GM18867 (cell line): ENCODE measurements at regions not wholly inside any gene's neighbourhood (a gene's known extent, or its start where the extent isn't known, plus 50 kb on each side); places are given as distances from the start of the nearest gene placed in this dataset.
"Not testable (repeated sequence)": the region's sequence is repeated elsewhere in the genome, so short reads cannot be mapped to it uniquely, and the experiment has no call there.

Experiments
- ATAC-seq: cut with Tn5 transposase; IDR thresholded peaks from one replicate; pipeline ENCODE4 v1.9.1; 2021; ENCODE audit warnings: mild to moderate bottlenecking, moderate library complexity; ENCODE audit not compliant: unreplicated experiment

DNA sequence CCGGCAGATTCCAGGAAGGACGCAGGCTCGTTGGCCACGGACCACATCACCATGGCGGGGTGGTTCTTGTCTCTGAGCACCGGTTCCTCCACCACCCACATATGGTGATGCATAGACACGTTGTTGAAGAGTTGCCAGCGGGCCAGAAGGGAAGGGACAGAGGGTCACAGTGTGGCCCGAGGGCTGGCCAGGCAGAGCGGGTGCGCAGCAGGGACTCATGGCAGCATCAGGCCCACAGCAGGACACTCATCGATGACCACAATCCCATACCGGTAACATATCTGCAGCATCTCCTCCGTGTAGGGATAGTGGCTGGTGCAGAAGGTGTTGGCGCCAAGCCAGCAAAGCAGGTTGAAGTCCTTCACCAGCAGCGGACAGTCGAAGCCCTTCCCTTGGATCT is 469.2 kb upstream of the FAM174A start:
- not testable (repeated sequence) for ATAC-seq

DNA sequence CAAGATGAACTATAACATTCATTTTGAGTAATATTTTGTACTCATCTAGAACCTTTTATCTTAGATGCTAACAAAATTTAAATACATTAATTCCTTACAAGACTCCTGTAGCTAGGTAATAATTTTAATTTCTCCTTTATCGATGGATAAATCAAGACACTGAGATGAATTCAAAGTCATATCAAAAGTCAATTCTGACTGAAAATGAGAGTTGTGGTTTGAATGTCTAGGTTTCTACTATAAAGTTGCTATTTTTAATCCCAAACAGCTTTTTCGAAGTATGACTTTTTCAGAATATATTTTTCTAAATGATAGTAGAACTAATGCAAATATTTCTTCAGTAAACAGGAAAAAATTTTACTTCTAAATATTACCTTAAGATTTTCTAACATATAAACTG is 491.7 kb upstream of the FAM174A start:
- ATAC-seq: peak; percentile 33

DNA sequence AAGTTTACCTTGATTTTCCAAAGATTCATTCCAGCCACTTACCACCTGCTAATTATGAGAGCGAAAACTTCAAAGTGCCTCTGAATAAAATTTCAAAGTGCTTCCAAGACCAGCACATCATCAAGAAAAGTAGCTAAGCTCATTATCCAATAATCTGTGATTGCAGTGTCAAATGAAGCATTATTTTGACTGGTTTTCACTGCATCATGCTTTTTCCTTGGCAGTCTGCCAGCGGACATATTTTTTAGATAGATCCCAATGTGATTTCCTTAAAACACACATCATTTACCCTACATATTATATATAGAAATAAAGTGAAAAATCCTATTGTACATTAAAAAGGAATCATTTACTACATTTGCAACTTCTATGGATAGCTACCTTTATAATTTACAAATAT is 508.6 kb upstream of the FAM174A start:
- ATAC-seq: no peak

DNA sequence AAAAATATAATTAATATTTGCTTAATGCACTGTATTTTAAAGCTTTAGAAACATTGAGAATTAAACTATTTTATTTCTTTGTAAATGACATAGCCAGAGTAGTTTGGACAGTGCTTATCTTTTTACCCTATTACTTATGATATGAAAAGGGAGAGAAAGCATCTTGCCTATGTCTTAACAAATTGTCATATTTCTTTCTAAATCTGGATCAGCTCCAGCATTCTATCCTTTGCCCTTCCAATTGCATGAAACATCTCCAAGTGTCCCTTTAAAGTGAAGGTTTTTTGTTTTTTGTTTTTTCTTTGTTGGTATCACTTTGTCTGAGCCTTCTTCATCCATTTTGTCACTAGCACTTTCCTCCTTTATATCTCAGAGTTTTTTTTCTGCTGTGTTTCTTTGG is 511.6 kb upstream of the FAM174A start:
- no peak for ATAC-seq

DNA sequence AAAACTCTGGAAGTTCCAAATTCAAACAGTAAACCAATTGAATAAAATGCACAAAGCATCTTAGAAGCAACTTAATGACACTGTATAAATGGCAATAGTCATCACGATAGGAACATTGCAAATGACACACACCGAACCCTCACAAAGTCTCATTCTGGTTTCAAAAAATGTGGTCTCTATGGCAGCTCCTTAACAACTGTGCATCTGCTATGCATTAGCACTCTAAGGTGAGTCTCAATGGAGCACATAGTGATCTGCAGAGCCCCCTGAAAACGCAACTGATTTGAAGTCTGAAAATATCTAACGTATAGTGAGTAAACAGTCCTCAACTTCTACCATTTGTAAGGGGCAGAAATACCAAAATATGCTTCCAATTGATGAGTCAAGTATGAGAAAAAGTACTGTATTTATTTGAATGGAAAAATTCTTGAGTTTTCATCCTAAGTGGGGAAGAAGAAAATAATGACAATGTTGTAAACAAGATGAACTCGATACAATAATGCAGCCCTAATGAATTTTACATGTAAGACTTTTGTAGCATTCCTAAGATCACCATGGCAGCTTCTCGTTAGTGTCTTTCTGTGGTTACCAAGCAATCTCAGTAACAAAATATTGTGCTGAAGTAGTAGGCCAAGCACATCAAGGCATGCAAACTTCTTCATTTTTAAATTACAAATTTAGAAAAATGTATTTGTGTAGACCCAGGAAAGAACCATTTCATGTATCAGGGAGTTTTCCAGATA is 517.5 kb upstream of the FAM174A start:
- ATAC-seq: no peak

DNA sequence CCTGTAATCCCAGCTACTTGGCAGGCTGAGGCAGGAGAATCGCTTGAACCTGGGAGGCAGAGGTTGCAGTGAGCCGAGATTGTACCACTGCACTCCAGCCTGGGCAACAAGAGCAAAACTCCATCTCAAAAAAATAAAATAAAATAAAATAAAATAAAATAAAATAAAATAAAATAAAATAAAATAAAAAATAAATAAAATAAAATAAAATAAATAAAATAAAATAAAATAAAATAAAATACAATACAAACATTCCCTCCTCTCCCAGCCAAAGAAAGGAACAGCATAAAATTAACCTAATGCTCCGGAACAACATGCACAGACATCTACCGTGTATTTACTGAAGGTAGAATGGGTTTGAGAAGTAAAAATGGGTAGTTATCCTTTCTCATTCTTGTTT is 521.9 kb upstream of the FAM174A start:
- ATAC-seq: not testable (repeated sequence)

DNA sequence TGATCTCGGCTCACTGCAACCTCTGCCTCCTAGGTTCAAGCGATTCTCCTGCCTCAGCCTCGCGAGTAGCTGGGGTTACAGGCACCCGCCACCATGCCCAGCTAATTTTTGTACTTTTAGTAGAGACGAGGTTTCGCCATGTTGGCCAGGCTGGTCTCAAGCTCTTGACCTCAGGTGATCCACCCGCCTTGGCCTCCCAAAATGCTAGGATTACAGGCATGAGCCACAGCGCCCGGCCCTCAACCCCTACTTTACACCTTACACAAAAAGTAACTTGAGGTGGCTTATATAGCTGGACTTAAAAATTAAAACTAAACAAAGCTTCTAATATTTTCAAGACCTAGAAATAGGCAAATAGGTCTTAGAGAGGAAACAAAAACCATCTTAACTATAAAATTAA is 524.0 kb upstream of the FAM174A start:
- ATAC-seq: not testable (repeated sequence)

DNA sequence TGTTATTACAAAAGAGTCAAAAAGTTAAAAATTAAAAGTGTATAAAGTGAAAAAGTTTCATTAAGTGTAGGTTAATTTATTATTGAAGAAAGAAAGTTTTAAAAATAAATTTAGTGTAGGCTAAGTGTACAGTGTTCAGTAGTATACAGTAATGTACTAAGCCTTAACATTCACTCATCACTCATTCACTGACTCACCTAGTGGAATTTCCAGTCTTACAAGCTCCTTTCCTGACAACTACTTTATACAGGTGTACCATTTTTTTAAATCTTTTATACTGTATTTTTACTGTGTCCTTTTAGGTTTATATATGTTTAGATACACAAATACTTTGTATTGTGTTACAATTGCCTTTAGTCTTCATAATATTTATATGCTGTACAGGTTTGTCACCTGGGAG is 530.2 kb upstream of the FAM174A start:
- no peak for ATAC-seq

DNA sequence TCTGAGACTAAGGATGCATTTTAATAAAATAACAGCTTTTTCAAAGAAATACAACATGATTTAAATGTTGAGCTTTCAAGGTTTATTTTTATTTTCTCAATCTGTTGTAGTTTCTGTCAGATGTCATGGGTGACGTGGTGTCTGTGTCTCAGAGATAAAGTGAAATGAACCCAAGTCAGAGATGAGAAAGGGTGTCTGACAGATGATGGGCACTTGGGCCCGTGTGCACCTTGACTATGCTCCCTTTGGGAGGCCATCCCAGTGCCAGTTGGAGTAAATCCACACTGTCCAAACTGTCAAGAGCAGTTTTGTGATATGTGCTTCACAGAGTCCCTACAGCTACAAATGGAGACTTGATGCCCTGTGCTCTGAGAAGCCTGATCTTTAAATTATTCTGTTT is 536.9 kb upstream of the FAM174A start:
- ATAC-seq: no peak

DNA sequence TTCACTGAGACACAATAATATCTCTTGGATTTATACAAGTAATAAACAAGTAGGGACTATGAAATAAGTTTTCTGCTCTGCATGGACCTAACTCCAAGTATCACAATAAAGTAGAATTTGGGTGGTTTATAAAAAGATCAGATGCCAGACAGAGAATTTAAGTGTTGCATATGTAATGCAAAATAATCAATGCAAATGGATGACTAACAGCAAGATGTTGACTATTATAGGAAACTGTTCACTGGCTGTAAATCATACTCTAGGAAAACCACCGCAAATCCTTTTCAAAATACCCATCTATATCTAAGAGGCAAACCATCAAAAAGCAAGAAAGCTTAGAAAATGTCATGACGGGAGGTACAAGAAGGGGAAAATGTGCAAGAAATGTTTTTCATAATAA is 539.8 kb upstream of the FAM174A start:
- ATAC-seq: no peak

DNA sequence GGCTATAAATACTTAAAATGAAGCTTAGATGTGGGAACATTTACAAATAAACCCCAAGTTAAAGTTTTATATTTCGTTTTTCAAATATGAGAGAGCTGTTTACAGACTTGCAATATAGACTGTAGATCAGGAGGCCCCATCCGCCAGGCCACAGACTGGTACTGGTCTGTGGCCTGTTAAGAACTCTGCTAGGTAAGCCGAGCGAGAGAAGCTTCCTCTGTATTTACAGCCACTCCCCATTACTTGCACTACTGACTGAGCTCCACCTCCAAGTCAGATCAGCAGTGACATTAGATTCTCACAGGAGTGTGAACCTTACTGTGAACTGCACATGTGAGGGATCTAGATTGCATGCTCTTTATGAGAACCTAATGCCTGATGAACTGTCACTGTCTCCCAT is 561.4 kb upstream of the FAM174A start:
- no peak for ATAC-seq

DNA sequence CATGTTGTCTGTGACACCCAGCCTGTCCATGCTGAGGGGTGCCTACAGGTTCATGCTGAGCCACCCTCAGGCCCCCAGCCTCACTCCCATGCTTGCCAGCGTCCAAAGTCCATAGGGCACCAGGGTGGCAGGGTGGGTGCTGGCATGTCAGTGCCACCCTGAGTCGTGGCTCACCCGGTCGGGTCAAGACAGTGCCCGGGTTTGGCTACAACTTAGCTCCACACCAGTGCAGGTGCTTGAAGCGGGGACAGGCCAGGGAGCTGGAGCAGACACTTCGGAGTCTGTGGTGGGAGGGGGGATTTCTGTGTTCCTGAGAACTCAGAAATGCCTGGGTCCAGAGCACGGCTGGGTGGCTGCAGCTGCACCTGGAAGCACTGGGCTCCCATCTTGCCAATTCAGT is 579.2 kb upstream of the FAM174A start:
- ATAC-seq: no peak

DNA sequence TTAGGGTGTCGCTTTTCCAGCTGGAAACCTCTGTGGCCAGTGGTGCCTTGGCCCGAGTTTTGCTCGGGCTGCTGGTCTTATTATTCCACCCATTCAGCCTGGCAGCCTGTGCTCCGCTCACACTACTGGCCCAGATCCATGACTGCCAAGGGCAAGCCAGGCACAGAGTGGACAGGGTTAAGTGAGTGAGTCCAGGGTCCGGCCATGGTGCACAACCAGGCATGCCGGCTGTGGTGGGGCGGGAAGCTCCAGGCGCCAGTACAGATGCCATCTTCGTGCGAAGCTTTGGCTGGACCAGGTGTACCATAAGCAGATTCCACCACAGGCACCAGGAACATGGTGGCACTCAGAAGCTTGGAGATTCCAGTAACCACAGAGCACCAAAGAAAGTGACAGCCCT is 580.2 kb upstream of the FAM174A start:
- ATAC-seq: no peak

DNA sequence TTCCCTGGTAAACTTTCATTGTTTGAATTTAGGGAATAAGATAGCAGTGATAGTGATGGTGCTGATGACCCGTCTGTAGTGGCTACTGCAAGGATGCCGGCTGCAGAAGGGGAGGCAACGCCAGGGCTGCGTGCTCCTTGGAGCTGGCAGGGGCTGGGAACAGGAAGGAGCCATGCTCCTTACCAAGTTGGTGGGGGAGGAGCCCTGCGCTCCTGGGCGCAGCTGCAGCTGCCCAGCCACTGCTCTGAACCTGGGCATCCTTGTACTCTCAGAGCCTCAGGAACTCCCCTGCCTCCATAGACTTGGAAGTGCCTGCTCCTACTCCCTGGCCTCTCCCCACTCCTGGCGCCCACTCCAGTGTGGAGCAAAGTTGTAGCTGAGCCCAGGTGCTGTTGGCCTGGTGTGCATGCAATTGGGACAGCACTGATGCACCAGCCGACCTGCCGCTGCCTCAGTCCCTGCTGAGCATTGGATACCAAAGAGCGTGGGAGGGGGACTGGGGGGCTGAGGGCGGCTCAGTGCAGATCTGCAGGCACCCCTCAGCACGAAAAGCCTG is 585.1 kb upstream of the FAM174A start:
- no peak for ATAC-seq

DNA sequence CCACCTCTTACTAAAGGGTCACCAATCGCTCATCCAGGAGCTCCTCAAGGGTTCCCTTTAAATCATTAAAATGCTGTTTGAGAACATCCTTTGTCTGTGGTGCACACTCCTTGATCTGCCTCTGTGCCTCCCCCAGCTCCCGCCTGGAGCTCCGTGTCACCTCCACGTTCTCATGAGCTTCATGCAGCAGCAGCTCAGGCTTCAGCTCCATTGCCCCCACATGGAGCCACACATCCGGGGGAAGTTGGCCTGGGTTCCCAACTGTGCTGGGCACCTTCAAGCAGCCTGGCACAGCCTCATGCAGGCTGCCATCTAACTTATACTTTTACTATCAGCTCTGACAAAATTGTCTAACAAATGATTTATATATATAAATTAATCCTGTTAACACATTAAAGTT is 585.8 kb upstream of the FAM174A start:
- ATAC-seq: no peak

DNA sequence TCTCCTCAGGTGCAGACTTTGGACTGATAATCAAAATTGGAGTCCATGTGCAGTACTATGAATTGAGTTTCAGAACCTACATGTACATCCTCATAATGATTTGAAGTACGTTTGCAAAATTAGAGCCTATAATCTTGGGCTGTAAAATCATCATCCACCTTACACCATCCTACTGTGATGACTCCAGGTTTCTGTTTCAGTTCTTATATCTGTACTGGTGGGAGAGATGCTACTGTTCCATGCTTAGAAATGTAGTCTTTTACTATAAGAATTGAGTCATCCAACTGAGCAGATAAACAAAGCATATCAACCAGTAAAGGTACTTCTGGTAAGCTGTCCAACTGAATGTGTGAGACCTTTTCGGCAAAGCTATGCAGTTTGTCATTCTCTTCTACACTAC is 586.3 kb upstream of the FAM174A start:
- no peak for ATAC-seq

DNA sequence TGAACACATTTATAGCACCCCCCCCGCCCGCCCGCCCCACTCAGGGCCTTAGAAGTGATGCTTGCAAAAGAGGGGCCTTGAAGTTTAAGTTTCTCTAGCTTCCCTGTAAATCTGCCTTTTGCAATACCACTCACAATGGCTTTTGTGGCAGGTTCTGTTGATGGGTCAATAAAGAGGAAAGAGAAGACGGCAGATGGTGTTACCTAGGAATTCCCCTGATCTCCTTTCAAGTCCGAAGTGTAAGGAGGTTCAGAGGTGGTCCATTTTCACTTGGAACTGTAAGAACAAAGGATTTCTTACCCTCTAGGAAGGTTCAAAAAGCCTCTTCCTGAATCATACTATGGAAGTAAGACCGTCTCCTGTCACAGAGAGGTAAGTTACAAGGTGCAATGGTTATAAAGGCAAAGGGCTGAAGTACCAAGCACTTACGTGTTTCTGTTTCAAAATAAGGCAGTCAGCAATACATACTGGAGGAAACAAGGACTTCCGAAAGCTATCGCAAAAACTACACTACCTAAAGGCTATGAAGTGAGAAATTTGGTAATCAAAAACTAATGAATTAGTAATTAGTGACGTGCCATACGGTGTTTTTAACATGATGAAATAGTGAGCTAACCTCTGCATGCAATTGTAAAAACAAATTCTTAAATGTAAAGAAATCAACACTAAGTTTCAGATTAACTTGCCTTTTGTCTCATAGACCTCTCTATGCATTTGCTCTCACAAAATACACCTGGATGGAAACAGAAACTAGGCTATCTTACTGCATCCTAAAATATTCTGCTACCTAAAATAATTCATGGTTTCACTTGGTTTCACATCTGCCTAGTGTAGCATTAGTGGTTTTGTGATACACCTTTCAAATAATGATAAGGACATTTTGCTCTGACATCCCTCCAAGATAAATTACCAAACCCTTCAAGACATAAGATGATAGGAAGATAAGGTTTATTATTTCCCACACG is 589.4 kb upstream of the FAM174A start:
- ATAC-seq: peak; percentile 51

DNA sequence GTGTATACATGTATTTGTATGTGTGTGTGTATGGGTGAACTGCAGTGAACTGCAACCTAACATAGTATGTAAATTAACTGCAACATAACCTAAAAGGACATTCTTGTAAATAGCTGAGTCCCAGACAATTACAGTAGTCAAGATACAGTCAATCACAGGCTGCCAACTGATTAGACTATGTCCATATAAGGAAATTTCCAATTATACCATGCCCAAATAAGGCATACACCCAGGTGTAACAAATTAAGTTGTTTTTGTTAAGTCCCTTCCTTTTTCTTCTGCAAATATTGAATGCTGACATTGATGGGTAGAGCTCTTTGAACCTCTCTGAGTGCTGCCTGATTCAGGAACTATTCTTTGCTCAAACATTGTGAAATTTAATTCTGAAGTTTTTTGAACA is 594.6 kb upstream of the FAM174A start:
- ATAC-seq: no peak

DNA sequence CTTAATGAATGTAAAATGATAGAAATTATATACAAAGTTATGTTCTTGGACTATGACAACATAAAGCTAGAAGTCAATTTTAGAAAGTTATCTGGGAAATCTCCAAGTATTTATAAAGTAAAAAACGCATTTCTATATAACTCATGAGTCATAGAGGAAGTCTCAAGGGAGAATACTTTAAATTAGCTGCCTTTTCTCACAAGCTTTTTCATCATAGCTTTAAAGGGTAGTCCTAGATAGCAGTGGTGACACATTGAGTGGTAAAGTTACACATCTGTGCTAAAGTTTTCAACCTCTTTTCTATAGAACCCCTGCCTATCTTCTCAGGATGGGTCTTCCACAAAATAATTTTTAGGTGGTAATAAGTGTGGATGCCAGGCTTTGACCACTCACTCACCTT is 598.3 kb upstream of the FAM174A start:
- ATAC-seq: no peak

DNA sequence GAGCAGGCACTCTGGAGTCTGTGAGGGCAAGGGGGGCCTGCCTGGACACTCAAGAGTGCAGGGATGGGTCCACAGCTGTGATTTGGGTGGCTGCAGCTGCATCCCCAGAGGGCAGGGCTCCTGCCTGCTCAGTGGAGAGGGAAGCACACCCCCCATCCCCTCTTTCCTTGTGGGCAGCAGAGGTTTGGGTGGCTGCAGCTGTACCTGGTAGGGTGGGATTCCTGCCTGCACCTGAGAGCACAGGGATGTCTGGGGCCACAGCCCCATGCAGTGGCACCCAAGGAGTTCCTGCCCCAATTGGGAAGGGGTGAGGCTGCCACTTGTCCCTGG is 605.4 kb upstream of the FAM174A start:
- no peak for ATAC-seq

DNA sequence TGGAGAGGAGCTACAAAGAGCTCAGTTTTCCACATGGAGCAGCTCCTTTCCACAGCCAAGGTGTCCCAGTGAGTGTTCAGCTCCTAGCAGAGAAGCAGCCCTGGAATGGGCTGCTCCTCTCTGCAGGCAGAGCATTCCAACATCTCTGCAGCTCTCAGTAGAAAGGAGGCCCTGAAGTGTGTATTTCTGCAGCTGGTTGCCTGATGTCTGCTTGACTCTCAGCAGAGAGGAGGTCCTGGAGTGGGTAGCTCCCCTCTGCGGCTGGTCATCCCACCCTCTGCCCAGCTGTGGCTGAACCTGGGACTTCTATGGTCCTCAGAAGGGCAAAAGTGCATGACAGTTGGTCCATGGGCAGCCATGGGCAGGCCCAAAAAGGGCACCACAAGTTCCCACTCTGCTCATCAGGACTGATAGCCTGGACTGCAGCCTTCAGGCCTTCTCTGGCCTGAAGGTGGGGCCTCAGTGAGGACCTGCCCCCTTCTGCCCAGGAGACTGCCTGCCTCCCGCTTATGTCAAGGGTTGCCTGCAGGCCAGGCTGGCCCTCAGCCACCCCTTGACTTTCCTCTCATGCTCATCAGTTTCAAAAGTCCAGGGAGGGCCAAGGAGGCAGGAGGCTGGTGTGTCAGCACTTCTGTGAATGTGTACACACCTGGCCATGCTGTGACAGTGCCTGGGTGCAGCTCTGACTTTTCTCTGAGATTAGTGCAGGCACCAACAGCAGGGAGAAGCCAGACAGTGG is 605.9 kb upstream of the FAM174A start:
- no peak for ATAC-seq
